BJ (cell line): ENCODE measurements at regions not wholly inside any gene's neighbourhood (a gene's known extent, or its start where the extent isn't known, plus 50 kb on each side); places are given as distances from the start of the nearest gene placed in this dataset.

Experiments
- CTCF ChIA-PET: fragments of 350-600 bp; formaldehyde crosslinking; extraction: SDS; loops from one replicate; lab custom pipeline; 2021; ENCODE audit warnings: antibody characterized with exemption, inconsistent platforms; lab: Yijun Ruan, JAX
- POLR2A ChIA-PET: fragments of 300-600 bp; sonication (Branson Sonifier 250); formaldehyde crosslinking; extraction: SDS; loops from one replicate; lab custom pipeline; 2021; ENCODE audit warnings: antibody characterized with exemption; lab: Charles Lee
- DNase-seq: peaks from one replicate; pipeline ENCODE4 v3.0.0-alpha.2; 2011; ENCODE audit warnings: low read depth
- H3K27me3 ChIP-seq: 2 replicates; pipeline ENCODE4 v1.6.0; 2011; ENCODE audit warnings: low read length; ENCODE audit not compliant: control insufficient read depth, insufficient read depth
- H3K36me3 ChIP-seq: 2 replicates; pipeline ENCODE4 v1.5.1; 2011; ENCODE audit warnings: low read length; ENCODE audit not compliant: control insufficient read depth, insufficient read depth
- H3K4me3 ChIP-seq: 2 replicates; pipeline ENCODE4 v1.5.1; 2011; ENCODE audit warnings: low read depth, mild to moderate bottlenecking, control low read depth, low read length
- CTCF ChIP-seq: IDR thresholded peaks from 2 replicates; pipeline ENCODE4 v1.5.1; 2011; ENCODE audit warnings: low read depth, mild to moderate bottlenecking, control low read depth, inconsistent platforms, low read length, moderate library complexity; ENCODE audit not compliant: insufficient read depth

DNA sequence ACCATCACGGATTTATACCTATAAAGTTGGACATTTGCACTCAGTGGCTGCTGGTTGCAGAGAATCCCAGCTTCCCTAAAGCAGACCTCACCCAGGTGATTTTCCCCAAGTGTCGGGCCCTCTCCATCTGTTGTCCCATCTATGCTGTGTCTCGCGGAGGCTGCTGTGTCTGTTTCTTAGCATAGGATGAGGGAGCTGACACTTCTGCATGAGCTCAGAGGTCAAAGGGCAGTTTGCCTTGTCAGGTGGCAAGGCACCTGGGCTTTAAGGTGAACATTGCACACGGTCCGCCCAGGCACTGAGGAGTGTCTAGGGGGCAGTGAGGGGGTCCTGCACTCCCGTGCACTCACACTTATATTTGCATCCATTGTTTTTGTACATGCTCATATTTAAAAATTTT, 151.6 kb downstream of the ZIC5 start:
- ChIA-PET POLR2A (no interaction called here), CTCF (no interaction called here)
- no peak for TF ChIP-seq CTCF
- no peak for DNase-seq
- H3K27me3 ChIP-seq, result no peaks in the 10 kb centered on the region; the same call in 1 of the 2 replicates
- H3K36me3 ChIP-seq, result no peaks in the 10 kb centered on the region
- no peak overlapping the region for H3K4me3 ChIP-seq

DNA sequence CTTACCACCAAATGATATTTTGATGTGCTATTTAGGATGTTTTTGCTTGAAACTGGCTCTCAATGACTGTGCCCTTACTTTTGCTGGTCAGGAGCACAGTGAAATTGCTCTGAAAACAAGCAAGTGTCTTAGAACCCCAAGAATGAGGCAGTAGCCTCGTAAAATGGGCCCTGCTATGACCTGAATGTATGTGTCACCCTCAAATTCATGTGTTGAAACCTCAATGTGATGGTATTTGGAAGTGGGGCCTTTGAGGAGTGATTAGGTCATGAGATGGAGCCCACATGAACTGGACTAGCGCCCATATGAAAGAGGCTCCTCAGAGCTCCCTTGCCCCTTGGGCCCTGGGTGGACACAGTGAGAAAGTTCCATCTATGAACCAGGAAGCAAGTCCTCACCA, 155.2 kb downstream of the ZIC5 start:
- Histone ChIP-seq H3K27me3 (no peaks in the 10 kb centered on the region; the same call in 1 of the 2 replicates), H3K4me3 (no peak overlapping the region), H3K36me3 (no peaks in the 10 kb centered on the region)
- ChIA-PET POLR2A (no interaction called here), CTCF (no interaction called here)
- no peak for TF ChIP-seq CTCF
- DNase-seq, result no peak

DNA sequence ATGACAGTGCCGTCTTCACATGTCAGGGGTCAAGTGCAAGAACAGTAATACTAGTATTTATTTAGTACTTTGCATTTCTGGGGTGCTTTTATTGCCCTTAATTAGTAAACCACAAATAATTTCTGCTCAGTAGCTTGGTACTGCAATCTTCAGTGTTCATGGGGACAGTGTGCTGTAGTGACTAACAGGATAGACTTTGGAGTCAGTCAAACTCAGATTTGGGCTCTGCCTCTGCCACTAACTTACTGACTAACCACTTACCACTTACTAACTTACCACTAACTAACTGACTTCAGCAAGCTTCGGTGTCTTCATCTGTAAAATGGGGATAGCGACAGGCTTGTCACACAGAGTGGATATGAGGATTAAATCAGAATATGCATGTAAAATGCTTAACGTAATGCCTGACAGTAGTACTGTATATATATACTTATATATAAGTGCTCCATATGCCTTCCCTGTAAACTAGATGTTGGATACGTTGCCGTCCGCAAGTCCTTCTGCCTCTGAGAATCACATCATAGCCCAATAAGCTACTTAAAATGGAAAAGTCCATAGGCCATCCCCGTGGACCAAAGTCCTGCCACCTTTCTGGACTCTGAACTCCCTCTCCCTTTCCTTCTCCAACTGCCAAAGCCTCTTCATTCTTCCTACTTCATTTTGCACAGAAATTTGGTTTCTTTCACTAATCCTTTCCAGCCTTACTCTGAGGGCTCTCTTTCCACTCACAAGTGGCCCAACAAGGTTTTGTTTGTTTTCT, 158.1 kb downstream of the ZIC5 start:
- ChIA-PET POLR2A (interaction anchor here (0.5 kb wide), 1 partner anchor 855 kb away, joined by 11 read pairs; no protein-coding TSS in a partner anchor), CTCF (no interaction called here)
- no peak for TF ChIP-seq CTCF
- Histone ChIP-seq H3K4me3 (no peak overlapping the region), H3K27me3 (no peaks in the 10 kb centered on the region), H3K36me3 (no peaks in the 10 kb centered on the region)
- no peak for DNase-seq

GRCh38 chr13:99812625-99813024, 158.9 kb downstream of the ZIC5 start:
- TF ChIP-seq CTCF, result no peak
- peak; percentile 4 for DNase-seq
- ChIA-PET CTCF (no interaction called here), POLR2A (interaction anchor here (0.5 kb wide), 1 partner anchor 856 kb away, joined by 11 read pairs; no protein-coding TSS in a partner anchor)
- no peaks in the 10 kb centered on the region for H3K27me3 ChIP-seq
- no peak overlapping the region for H3K4me3 ChIP-seq
- no peaks in the 10 kb centered on the region for H3K36me3 ChIP-seq

DNA sequence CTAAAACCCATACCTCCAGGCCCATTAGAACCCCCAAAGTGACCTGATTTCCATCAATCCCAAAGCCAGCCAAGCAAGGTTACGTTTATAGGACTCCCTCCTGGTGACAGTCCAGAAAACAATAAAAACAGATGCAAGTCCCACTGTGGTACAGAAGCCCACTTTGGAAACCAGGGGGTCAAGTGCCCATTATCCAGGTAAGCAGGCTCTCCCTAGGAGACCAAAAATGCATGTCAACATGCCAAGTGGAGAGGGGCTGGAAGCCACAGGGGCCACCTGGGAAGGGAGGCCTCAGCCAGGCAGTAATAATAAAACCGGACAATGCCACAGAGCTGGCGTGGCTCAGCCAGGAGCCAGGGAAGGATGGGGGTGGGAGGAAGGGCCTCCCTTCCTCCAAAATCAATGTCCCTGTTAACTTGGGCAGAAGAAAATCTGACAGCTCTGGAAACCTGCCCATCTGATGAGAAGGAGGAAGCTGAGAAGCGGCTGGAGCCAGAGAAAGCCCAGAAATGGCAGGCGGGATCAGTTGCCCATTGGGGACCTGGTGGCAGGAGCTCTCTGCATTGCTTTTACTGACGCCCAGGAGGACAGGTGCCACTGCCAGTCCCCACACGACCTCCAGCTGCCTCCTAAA, 160.4 kb downstream of the ZIC5 start:
- no peak for DNase-seq
- Histone ChIP-seq H3K36me3 (no peaks in the 10 kb centered on the region), H3K4me3 (no peak overlapping the region), H3K27me3 (no peaks in the 10 kb centered on the region)
- CTCF ChIA-PET, result no interaction called here
- no peak for TF ChIP-seq CTCF
- POLR2A ChIA-PET, result no interaction called here
